Liver (tissue), 3 donors: ENCODE measurements at regions not wholly inside any gene's neighbourhood (a gene's known extent, or its start where the extent isn't known, plus 50 kb on each side); places are given as distances from the start of the nearest gene placed in this dataset.

Experiments used
- FOXA1 ChIP-seq: IDR thresholded peaks from 2 replicates; pipeline ENCODE4 v1.6.1; 2016; ENCODE audit warnings: antibody characterized with exemption
- FOXA2 ChIP-seq: IDR thresholded peaks from 2 replicates; pipeline ENCODE4 v1.6.1; 2016; ENCODE audit warnings: antibody characterized with exemption
- JUND ChIP-seq, 2 donors: IDR thresholded peaks; 2 replicates each; pipeline ENCODE4 v1.6.1; 2016; ENCODE audit warnings: antibody characterized with exemption in 2 of 2
- MAX ChIP-seq: IDR thresholded peaks from 2 replicates; pipeline ENCODE4 v1.6.1; 2016; ENCODE audit warnings: antibody characterized with exemption
- NR2F2 ChIP-seq: IDR thresholded peaks from 2 replicates; pipeline ENCODE4 v1.6.1; 2016; ENCODE audit warnings: antibody characterized with exemption
- RAD21 ChIP-seq, 2 donors: IDR thresholded peaks; 2 replicates each; pipeline ENCODE4 v1.6.1; 2016; ENCODE audit warnings: antibody characterized with exemption in 2 of 2, mild to moderate bottlenecking in 2 of 2
- REST ChIP-seq: IDR thresholded peaks from 2 replicates; pipeline ENCODE4 v1.6.1; 2016; ENCODE audit warnings: antibody characterized with exemption, mild to moderate bottlenecking
- SP1 ChIP-seq: IDR thresholded peaks from 2 replicates; pipeline ENCODE4 v1.6.1; 2018; ENCODE audit warnings: antibody characterized with exemption, mild to moderate bottlenecking
- TAF1 ChIP-seq: conservative IDR thresholded peaks from 2 replicates; pipeline ENCODE4 v1.6.1; 2016; ENCODE audit warnings: antibody characterized with exemption, mild to moderate bottlenecking
- TF ChIP-seq, protein P1 (sequence below): fragments of 150-350 bp; IDR thresholded peaks from 2 replicates; pipeline ENCODE4 v1.5.1; 2017; ENCODE audit warnings: improper control_type of control experiment, low read depth, low read length; ENCODE audit not compliant: missing input control
- donor health status: healthy.
- donor health status: healthy.

DNA sequence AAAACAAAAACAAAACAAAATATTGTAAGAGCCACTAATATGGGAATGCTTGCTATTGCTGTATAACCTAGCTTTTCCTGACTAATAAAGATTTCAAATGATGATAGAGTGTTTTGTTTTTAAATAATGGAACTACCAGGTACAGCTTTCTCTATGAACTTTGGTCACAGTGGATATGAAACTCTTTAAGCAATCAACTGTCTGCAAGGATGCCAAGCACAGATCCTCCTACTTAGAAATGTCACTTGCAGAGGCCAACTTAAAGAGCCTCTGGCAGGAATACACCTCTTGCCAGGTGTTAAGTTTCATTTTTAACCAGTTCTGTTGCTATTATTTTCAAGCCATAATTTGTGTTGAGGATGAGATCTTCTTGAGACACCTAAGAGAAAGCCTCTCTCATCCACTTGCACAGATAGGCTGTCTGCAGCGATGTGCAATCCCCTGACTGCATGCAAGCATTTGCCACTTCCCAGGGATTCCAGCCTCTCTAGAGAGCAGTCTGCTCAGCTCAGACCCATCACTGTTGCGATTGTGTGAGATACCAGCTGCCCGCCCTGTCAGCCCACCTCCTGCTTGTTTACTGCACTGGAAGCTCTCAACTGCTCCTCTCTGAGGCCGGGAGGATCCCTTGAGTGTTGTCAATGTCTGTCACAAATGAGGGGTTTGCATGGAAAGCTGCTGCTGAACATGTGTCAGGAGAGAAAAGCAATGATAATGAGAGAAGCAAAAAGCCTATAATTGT is 86.1 kb upstream of the SCG2 start:
- no peak for TF ChIP-seq MAX
- TF ChIP-seq, protein P1, sequence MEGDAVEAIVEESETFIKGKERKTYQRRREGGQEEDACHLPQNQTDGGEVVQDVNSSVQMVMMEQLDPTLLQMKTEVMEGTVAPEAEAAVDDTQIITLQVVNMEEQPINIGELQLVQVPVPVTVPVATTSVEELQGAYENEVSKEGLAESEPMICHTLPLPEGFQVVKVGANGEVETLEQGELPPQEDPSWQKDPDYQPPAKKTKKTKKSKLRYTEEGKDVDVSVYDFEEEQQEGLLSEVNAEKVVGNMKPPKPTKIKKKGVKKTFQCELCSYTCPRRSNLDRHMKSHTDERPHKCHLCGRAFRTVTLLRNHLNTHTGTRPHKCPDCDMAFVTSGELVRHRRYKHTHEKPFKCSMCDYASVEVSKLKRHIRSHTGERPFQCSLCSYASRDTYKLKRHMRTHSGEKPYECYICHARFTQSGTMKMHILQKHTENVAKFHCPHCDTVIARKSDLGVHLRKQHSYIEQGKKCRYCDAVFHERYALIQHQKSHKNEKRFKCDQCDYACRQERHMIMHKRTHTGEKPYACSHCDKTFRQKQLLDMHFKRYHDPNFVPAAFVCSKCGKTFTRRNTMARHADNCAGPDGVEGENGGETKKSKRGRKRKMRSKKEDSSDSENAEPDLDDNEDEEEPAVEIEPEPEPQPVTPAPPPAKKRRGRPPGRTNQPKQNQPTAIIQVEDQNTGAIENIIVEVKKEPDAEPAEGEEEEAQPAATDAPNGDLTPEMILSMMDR = no peak
- no peak for TF ChIP-seq FOXA2
- TF ChIP-seq SP1 = no peak
- TF ChIP-seq JUND (IDR thresholded peaks at IDR 0.05) = no peak
- no peak for TF ChIP-seq RAD21 (IDR thresholded peaks at IDR 0.05)
- no peak for TF ChIP-seq FOXA1
- no peak for TF ChIP-seq REST
- no peak for TF ChIP-seq TAF1
- no peak for TF ChIP-seq NR2F2
